Hepatocyte (in vitro differentiated cells): ENCODE measurements at regions not wholly inside any gene's neighbourhood (a gene's known extent, or its start where the extent isn't known, plus 50 kb on each side); places are given as distances from the start of the nearest gene placed in this dataset.

Experiments
- EZH2 ChIP-seq: fragments of 200-600 bp; sonication (generic); IDR thresholded peaks from 2 replicates; pipeline ENCODE4 v1.6.1; 2016; ENCODE audit warnings: antibody characterized with exemption, mild to moderate bottlenecking, borderline replicate concordance
- EZH2phosphoT487 ChIP-seq: fragments of 200-600 bp; sonication (generic); IDR thresholded peaks from one replicate; pipeline ENCODE4 v1.6.1; 2018; ENCODE audit warnings: antibody characterized with exemption, mild to moderate bottlenecking, low read depth, moderate library complexity; ENCODE audit not compliant: unreplicated experiment, severe bottlenecking
- TF ChIP-seq, protein P1 (sequence below): fragments of 200-600 bp; sonication (generic); IDR thresholded peaks from 2 replicates; pipeline ENCODE4 v1.5.1; 2016; ENCODE audit warnings: antibody characterized with exemption, mild to moderate bottlenecking; ENCODE audit not compliant: poor library complexity

DNA sequence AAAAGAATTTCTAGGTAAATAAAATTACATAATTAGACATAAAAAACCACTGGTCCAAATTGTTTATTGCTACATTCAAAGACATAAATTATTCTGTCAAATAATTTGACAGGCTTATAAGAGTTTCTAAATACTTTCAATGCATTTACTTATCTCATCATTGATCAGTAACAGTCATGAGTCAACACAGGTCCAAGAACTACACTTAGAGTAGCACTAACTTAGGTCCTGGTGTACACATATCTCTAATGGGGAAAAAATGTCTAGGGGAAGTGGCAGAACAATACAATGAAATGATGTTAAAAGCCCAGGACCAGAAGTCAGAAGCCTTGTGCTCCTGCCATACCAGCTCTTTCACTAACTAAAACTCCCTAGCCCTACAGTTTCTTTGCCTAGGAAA lies 96.5 kb upstream of the SLCO6A1 start:
- TF ChIP-seq, protein P1, sequence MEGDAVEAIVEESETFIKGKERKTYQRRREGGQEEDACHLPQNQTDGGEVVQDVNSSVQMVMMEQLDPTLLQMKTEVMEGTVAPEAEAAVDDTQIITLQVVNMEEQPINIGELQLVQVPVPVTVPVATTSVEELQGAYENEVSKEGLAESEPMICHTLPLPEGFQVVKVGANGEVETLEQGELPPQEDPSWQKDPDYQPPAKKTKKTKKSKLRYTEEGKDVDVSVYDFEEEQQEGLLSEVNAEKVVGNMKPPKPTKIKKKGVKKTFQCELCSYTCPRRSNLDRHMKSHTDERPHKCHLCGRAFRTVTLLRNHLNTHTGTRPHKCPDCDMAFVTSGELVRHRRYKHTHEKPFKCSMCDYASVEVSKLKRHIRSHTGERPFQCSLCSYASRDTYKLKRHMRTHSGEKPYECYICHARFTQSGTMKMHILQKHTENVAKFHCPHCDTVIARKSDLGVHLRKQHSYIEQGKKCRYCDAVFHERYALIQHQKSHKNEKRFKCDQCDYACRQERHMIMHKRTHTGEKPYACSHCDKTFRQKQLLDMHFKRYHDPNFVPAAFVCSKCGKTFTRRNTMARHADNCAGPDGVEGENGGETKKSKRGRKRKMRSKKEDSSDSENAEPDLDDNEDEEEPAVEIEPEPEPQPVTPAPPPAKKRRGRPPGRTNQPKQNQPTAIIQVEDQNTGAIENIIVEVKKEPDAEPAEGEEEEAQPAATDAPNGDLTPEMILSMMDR: no peak
- TF ChIP-seq EZH2: no peak
- TF ChIP-seq EZH2phosphoT487: no peak
